ENCODE measurements at regions not wholly inside any gene's neighbourhood (a gene's known extent, or its start where the extent isn't known, plus 50 kb on each side); places are given as distances from the start of the nearest gene placed in this dataset.

GRCh38 chr5:38039091-38039490, 199.2 kb upstream of the GDNF start:
- no peak for DNase-seq (ENCODE audit: low read depth in 4 of 4, low spot score in 3 of 4)

GRCh38 chr5:38036765-38037164, 196.9 kb upstream of the GDNF start:
- no peak for DNase-seq (ENCODE audit: low read depth in 4 of 4, low spot score in 3 of 4)

- DNase-seq (ENCODE audit: low read depth in 4 of 4, low spot score in 3 of 4), result no peak
Measured at GRCh38 chr5:38032149-38032548, 192.3 kb upstream of the GDNF start.

GRCh38 chr5:38031304-38031703, 191.5 kb upstream of the GDNF start:
- no peak for DNase-seq (ENCODE audit: low read depth in 4 of 4, low spot score in 3 of 4)

- no peak for DNase-seq (ENCODE audit: low read depth in 4 of 4, low spot score in 3 of 4)
Measured at GRCh38 chr5:38029397-38030065, 189.7 kb upstream of the GDNF start.

GRCh38 chr5:38023799-38024198, 184.0 kb upstream of the GDNF start:
- DNase-seq (ENCODE audit: low read depth in 4 of 4, low spot score in 3 of 4), result no peak

- no peak for DNase-seq (ENCODE audit: low read depth in 4 of 4, low spot score in 3 of 4)
Measured at GRCh38 chr5:38023371-38023770, 183.5 kb upstream of the GDNF start.

GRCh38 chr5:38022631-38023030, 182.8 kb upstream of the GDNF start:
- DNase-seq (ENCODE audit: low read depth in 4 of 4, low spot score in 3 of 4), result peak in 1 of 4 donors; percentile 36

GRCh38 chr5:38018016-38018415, 178.2 kb upstream of the GDNF start:
- no peak for DNase-seq (ENCODE audit: low read depth in 4 of 4, low spot score in 3 of 4)

- DNase-seq (ENCODE audit: low read depth in 4 of 4, low spot score in 3 of 4), result no peak
Measured at GRCh38 chr5:38013107-38013506, 173.3 kb upstream of the GDNF start.

- DNase-seq (ENCODE audit: low read depth in 4 of 4, low spot score in 3 of 4), result no peak
Measured at GRCh38 chr5:38011668-38012188, 171.9 kb upstream of the GDNF start.

GRCh38 chr5:38009749-38010358, 170.0 kb upstream of the GDNF start:
- DNase-seq (ENCODE audit: low read depth in 4 of 4, low spot score in 3 of 4), result peak in 1 of 4 donors; percentile 36

GRCh38 chr5:38008198-38008597, 168.4 kb upstream of the GDNF start:
- no peak for DNase-seq (ENCODE audit: low read depth in 4 of 4, low spot score in 3 of 4)

GRCh38 chr5:37999593-37999992, 159.8 kb upstream of the GDNF start:
- DNase-seq (ENCODE audit: low read depth in 4 of 4, low spot score in 3 of 4), result no peak

- DNase-seq (ENCODE audit: low read depth in 4 of 4, low spot score in 3 of 4), result no peak
Measured at GRCh38 chr5:37996918-37997317, 157.1 kb upstream of the GDNF start.

- no peak for DNase-seq (ENCODE audit: low read depth in 4 of 4, low spot score in 3 of 4)
Measured at GRCh38 chr5:37994729-37995128, 154.9 kb upstream of the GDNF start.

- no peak for DNase-seq (ENCODE audit: low read depth in 4 of 4, low spot score in 3 of 4)
Measured at GRCh38 chr5:37991301-37992299, 151.8 kb upstream of the GDNF start.

GRCh38 chr5:37989884-37990283, 150.0 kb upstream of the GDNF start:
- DNase-seq (ENCODE audit: low read depth in 4 of 4, low spot score in 3 of 4), result no peak

GRCh38 chr5:37988454-37989046, 148.7 kb upstream of the GDNF start:
- DNase-seq (ENCODE audit: low read depth in 4 of 4, low spot score in 3 of 4), result no peak

- no peak for DNase-seq (ENCODE audit: low read depth in 4 of 4, low spot score in 3 of 4)
Measured at GRCh38 chr5:37984300-37984699, 144.5 kb upstream of the GDNF start.

GRCh38 chr5:37983463-37983862, 143.6 kb upstream of the GDNF start:
- no peak for DNase-seq (ENCODE audit: low read depth in 4 of 4, low spot score in 3 of 4)

All from left renal pelvis (tissue), 4 donors.